ENCODE measurements at regions not wholly inside any gene's neighbourhood (a gene's known extent, or its start where the extent isn't known, plus 50 kb on each side); places are given as distances from the start of the nearest gene placed in this dataset.
"Not testable (repeated sequence)": the region's sequence is repeated elsewhere in the genome, so short reads cannot be mapped to it uniquely, and the experiment has no call there.

DNA sequence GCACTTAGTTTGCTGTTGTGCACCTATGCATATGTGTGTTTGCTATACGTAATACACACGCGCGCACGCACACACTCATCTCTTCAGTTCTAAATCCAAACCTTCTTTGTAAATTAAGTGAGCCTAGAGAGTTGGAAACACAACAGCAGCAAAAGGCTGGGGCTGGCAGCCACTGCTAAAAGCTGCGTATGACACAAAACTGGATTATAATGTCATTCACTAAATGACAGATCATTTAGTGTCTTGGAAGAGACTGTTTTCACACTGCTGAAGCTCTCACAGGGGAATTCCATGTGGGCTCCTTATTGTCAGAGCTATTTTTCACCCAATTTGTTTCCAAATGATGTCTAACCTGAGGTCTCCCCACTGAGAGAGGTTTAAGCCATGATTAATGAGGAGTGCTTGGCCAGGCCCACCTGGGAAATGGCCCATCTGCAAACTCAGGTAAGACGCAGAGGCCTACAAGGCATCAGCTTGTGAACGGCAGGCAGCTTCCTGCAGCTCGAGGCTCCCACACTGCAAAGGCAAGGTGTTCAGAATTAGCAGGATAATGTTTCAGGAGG is 94.2 kb downstream of the OLIG3 start:
- DNase-seq = no peak
- WGBS (ENCODE audit: insufficient coverage) = 31% methylated on average over 2 of the region's 9 CpGs
- Histone ChIP-seq H3K36me3 (ENCODE audit: control insufficient read depth, insufficient read depth, low read length) (no peaks in the 10 kb centered on the region), H3K4me3 (ENCODE audit: low read length) (no peak overlapping the region), H3K27me3 (ENCODE audit: control insufficient read depth, insufficient read depth, low read length) (no peaks in the 10 kb centered on the region), H3K4me1 (ENCODE audit: control insufficient read depth, insufficient read depth, low read length) (no peaks in the 10 kb centered on the region), H3K27ac (ENCODE audit: low read length) (no peak overlapping the region), H3K9me3 (replicated peaks; ENCODE audit: control insufficient read depth, low read depth, low read length) (no peaks in the 10 kb centered on the region)

GRCh38 chr6:137395316-137395715 is 98.9 kb downstream of the OLIG3 start:
- no peak for DNase-seq
- H3K4me3 ChIP-seq (ENCODE audit: low read length) = no peak overlapping the region
- no peak overlapping the region for H3K27ac ChIP-seq (ENCODE audit: low read length)
- no peaks in the 10 kb centered on the region for H3K36me3 ChIP-seq (ENCODE audit: control insufficient read depth, insufficient read depth, low read length)
- no peaks in the 10 kb centered on the region for H3K27me3 ChIP-seq (ENCODE audit: control insufficient read depth, insufficient read depth, low read length)
- WGBS (ENCODE audit: insufficient coverage) = 100% methylated on average over 2 of the region's 3 CpGs
- H3K9me3 ChIP-seq (replicated peaks; ENCODE audit: control insufficient read depth, low read depth, low read length) = no peaks in the 10 kb centered on the region
- no peaks in the 10 kb centered on the region for H3K4me1 ChIP-seq (ENCODE audit: control insufficient read depth, insufficient read depth, low read length)

GRCh38 chr6:137391061-137391814 is 103.0 kb downstream of the OLIG3 start:
- H3K36me3 ChIP-seq (ENCODE audit: control insufficient read depth, insufficient read depth, low read length) = no peaks in the 10 kb centered on the region
- no peak for DNase-seq
- H3K27me3 ChIP-seq (ENCODE audit: control insufficient read depth, insufficient read depth, low read length) = no peaks in the 10 kb centered on the region
- H3K4me1 ChIP-seq (ENCODE audit: control insufficient read depth, insufficient read depth, low read length) = no peaks in the 10 kb centered on the region
- no peaks in the 10 kb centered on the region for H3K9me3 ChIP-seq (replicated peaks; ENCODE audit: control insufficient read depth, low read depth, low read length)
- WGBS (ENCODE audit: insufficient coverage) = no CpG with 5 or more reads among the region's 5 CpGs
- no peak overlapping the region for H3K4me3 ChIP-seq (ENCODE audit: low read length)
- no peak overlapping the region for H3K27ac ChIP-seq (ENCODE audit: low read length)

DNA sequence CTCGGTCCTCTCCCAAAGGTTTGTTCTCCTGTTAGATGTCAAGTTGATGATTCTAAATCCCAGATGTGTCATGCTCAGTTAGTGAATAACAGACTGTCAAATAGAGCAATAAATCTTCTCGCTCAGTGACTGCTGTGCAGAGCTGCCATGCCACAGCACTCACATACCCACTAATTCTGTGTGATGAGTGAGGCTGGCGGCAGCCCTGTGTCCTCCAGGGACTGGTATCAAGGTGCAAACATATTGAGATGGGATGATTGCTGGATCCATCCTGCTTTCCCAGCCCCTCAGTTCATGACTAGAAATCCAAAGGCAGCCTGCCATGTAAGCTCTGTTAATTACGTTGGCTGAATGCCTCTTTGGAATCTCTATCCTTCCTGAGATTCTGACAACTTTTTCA is 103.9 kb downstream of the OLIG3 start:
- Histone ChIP-seq H3K27me3 (ENCODE audit: control insufficient read depth, insufficient read depth, low read length) (no peaks in the 10 kb centered on the region), H3K4me3 (ENCODE audit: low read length) (no peak overlapping the region), H3K9me3 (replicated peaks; ENCODE audit: control insufficient read depth, low read depth, low read length) (no peaks in the 10 kb centered on the region), H3K36me3 (ENCODE audit: control insufficient read depth, insufficient read depth, low read length) (no peaks in the 10 kb centered on the region), H3K4me1 (ENCODE audit: control insufficient read depth, insufficient read depth, low read length) (no peaks in the 10 kb centered on the region), H3K27ac (ENCODE audit: low read length) (no peak overlapping the region)
- no peak for DNase-seq
- WGBS (ENCODE audit: insufficient coverage) = 100% methylated on average over 1 of the region's 4 CpGs

- Histone ChIP-seq H3K27me3 (ENCODE audit: control insufficient read depth, insufficient read depth, low read length) (no peaks in the 10 kb centered on the region), H3K27ac (ENCODE audit: low read length) (no peak overlapping the region), H3K4me3 (ENCODE audit: low read length) (no peak overlapping the region), H3K36me3 (ENCODE audit: control insufficient read depth, insufficient read depth, low read length) (no peaks in the 10 kb centered on the region), H3K9me3 (replicated peaks; ENCODE audit: control insufficient read depth, low read depth, low read length) (no peaks in the 10 kb centered on the region), H3K4me1 (ENCODE audit: control insufficient read depth, insufficient read depth, low read length) (no peaks in the 10 kb centered on the region)
- no peak for DNase-seq
- WGBS (ENCODE audit: insufficient coverage) = 60% methylated on average over 4 of the region's 6 CpGs
Measured at GRCh38 chr6:137389150-137389704, 105.0 kb downstream of the OLIG3 start.

DNA sequence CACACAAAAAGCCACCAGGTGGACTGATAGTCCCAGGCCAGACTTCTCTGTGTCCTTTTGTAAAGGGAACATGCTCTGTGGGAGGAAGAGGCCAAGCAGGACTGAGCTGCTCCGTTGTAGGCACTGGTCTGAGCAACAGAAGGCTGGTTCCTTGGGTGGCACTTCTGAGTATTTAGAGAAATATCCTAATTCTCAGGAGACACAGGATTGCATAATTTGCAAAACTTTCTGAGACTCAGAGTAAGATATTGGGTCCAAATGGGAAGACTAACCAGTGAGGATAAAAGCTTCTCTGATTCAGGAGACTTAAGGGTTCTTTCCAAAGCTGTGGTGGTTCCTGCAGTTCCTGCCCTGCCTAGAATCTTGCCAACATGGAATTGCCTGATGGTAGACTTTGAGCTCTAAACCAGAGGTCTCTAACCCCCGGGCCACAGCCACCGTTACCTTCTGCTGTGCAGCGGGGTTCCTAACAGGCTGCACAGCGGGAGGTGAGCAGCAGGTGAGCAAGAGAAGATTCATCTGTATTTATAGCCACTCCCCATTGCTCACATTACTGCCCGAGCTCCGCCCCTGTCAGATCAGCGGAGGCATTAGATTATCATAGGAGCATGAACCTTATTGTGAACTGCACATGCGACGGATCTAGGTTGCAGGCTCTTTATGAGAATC is 107.0 kb downstream of the OLIG3 start:
- H3K4me3 ChIP-seq (ENCODE audit: low read length) = no peak overlapping the region
- no peak for DNase-seq
- no peaks in the 10 kb centered on the region for H3K9me3 ChIP-seq (replicated peaks; ENCODE audit: control insufficient read depth, low read depth, low read length)
- no peak overlapping the region for H3K27ac ChIP-seq (ENCODE audit: low read length)
- H3K36me3 ChIP-seq (ENCODE audit: control insufficient read depth, insufficient read depth, low read length) = no peaks in the 10 kb centered on the region
- no peaks in the 10 kb centered on the region for H3K4me1 ChIP-seq (ENCODE audit: control insufficient read depth, insufficient read depth, low read length)
- WGBS (ENCODE audit: insufficient coverage) = 81% methylated on average over 10 of the region's 10 CpGs
- H3K27me3 ChIP-seq (ENCODE audit: control insufficient read depth, insufficient read depth, low read length) = no peaks in the 10 kb centered on the region

DNA sequence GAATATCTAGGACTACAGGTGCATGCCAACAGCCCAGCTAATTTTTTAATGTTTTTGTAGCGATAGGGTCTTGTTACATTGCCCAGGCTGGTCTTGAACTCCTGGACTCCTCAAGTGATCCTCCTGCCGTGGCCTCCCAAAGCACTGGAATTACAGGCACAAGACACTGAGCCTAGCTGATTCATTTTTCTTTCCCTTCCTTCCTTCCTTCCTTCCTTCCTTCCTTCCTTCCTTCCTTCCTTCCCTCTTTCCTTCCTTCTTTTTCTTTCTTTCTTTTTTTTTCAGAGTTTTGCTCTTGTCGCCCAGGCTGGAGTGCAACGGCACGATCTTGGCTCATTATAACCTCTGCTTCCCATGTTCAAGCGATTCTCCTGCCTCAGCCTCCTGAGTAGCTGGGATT is 110.9 kb downstream of the OLIG3 start:
- WGBS (ENCODE audit: insufficient coverage) = 90% methylated on average over 5 of the region's 6 CpGs
- not testable (repeated sequence) for DNase-seq; H3K4me3 ChIP-seq (ENCODE audit: low read length); H3K4me1 ChIP-seq (ENCODE audit: control insufficient read depth, insufficient read depth, low read length); H3K9me3 ChIP-seq (replicated peaks; ENCODE audit: control insufficient read depth, low read depth, low read length); H3K27me3 ChIP-seq (ENCODE audit: control insufficient read depth, insufficient read depth, low read length); H3K36me3 ChIP-seq (ENCODE audit: control insufficient read depth, insufficient read depth, low read length); H3K27ac ChIP-seq (ENCODE audit: low read length)

GRCh38 chr6:137378090-137378369 is 116.2 kb downstream of the OLIG3 start:
- Histone ChIP-seq H3K27me3 (ENCODE audit: control insufficient read depth, insufficient read depth, low read length) (no peaks in the 10 kb centered on the region), H3K9me3 (replicated peaks; ENCODE audit: control insufficient read depth, low read depth, low read length) (no peaks in the 10 kb centered on the region), H3K36me3 (ENCODE audit: control insufficient read depth, insufficient read depth, low read length) (no peaks in the 10 kb centered on the region), H3K4me1 (ENCODE audit: control insufficient read depth, insufficient read depth, low read length) (no peaks in the 10 kb centered on the region), H3K4me3 (ENCODE audit: low read length) (no peak overlapping the region), H3K27ac (ENCODE audit: low read length) (no peak overlapping the region)
- no peak for DNase-seq
- WGBS (ENCODE audit: insufficient coverage) = no CpG with 5 or more reads among the region's 2 CpGs

GRCh38 chr6:137373296-137373695 is 120.9 kb downstream of the OLIG3 start:
- WGBS (ENCODE audit: insufficient coverage) = no CpG with 5 or more reads among the region's 1 CpG
- no peaks in the 10 kb centered on the region for H3K9me3 ChIP-seq (replicated peaks; ENCODE audit: control insufficient read depth, low read depth, low read length)
- no peaks in the 10 kb centered on the region for H3K4me1 ChIP-seq (ENCODE audit: control insufficient read depth, insufficient read depth, low read length)
- H3K36me3 ChIP-seq (ENCODE audit: control insufficient read depth, insufficient read depth, low read length) = no peaks in the 10 kb centered on the region
- no peak overlapping the region for H3K27ac ChIP-seq (ENCODE audit: low read length)
- H3K4me3 ChIP-seq (ENCODE audit: low read length) = no peak overlapping the region
- H3K27me3 ChIP-seq (ENCODE audit: control insufficient read depth, insufficient read depth, low read length) = no peaks in the 10 kb centered on the region
- no peak for DNase-seq

DNA sequence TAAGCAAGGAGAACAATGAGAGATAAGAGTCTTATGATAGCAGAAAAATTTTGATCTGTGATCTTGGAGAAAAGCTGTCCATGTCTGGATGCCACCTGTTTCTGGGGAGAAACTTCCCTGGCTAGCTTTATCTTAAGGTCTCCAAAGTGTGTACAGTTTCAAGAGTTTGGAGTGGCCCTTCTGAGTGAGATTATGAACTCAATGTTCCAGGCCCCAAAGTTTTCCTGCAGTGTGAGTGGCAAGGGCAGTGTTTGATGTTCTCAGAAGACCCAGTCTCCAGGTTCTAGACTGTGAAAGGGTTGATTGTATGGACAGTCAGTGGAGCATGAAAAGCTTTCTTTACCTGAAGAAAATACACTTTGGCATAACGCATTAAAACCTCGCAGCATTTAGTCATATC is 121.7 kb downstream of the OLIG3 start:
- no peaks in the 10 kb centered on the region for H3K36me3 ChIP-seq (ENCODE audit: control insufficient read depth, insufficient read depth, low read length)
- H3K4me3 ChIP-seq (ENCODE audit: low read length) = no peak overlapping the region
- no peak for DNase-seq
- H3K27me3 ChIP-seq (ENCODE audit: control insufficient read depth, insufficient read depth, low read length) = no peaks in the 10 kb centered on the region
- no peaks in the 10 kb centered on the region for H3K9me3 ChIP-seq (replicated peaks; ENCODE audit: control insufficient read depth, low read depth, low read length)
- H3K4me1 ChIP-seq (ENCODE audit: control insufficient read depth, insufficient read depth, low read length) = no peaks in the 10 kb centered on the region
- whole genome bisulfite sequencing (ENCODE audit: insufficient coverage) = no CpG with 5 or more reads among the region's 2 CpGs
- H3K27ac ChIP-seq (ENCODE audit: low read length) = no peak overlapping the region
